Renal cortical epithelial cell (primary cell): ENCODE measurements at regions not wholly inside any gene's neighbourhood (a gene's known extent, or its start where the extent isn't known, plus 50 kb on each side); places are given as distances from the start of the nearest gene placed in this dataset.

Experiments used
- DNase-seq: peaks from one replicate; pipeline ENCODE4 v3.0.0-alpha.2; 2011; ENCODE audit warnings: low read depth

DNA sequence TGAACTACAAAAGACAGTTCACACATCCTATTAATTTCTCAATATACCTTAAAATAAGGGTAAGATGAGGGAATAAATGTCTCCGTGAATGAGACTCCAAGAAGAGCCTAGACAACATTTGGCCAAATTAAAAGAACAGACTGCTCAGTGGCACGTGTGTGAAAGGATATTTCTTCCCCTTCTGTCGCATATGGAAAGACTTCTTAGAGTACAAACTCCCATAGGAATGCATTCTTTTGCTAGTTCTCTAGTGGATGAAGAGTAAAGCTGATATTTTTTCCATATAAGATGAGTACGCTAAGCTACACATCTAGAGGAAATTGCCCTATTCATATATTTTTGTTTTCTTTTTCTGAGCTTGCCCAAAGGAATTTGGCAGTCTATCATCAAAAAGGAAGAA is 710.0 kb upstream of the ID2 start:
- DNase-seq, result no peak

- no peak for DNase-seq
These were observed 709.2 kb upstream of the ID2 start for GRCh38 chr2:7972670-7973069.

GRCh38 chr2:7973801-7974480 is 707.9 kb upstream of the ID2 start:
- DNase-seq, result no peak

GRCh38 chr2:7974936-7975335 is 706.9 kb upstream of the ID2 start:
- no peak for DNase-seq

DNA sequence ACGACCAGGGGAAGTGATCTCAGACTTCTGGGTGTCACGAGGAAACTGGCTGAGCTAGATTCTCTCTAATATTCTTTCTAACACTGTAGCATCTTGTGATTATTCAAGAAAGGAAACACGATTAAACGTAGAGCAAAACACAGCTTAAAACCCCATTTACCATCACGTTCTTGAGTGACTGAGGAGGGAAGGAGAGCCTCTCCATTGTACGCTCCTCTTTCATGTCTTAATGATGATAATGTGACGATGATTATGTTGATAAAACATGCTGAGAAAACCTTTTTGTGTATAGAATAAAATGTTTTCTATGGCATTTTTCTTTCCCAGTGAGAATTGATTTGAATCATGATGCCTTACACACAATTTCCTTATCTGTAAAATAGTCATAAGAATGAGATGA is 705.6 kb upstream of the ID2 start:
- DNase-seq, result no peak

DNA sequence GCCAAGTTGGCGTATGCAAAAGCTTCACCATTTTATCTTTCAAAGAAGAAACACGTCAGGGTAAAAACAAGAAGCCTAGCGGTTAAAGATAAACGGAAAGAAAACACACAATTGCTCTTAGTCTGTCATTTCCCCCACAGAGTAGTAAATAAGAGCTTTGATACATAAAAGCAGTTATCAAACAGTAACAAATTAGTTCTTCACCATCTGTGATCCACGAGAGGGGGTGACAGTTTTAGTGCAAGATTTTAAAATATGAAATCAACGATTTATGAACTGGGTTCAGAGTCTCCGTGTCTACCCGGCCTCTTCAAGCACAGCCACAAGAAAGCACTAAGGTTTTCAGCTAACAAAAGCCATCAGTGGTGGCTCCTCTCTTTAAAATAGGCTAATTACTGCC is 703.9 kb upstream of the ID2 start:
- DNase-seq, result no peak

GRCh38 chr2:7982054-7982453 is 699.8 kb upstream of the ID2 start:
- DNase-seq, result no peak

- DNase-seq, result no peak
These were observed 698.4 kb upstream of the ID2 start for GRCh38 chr2:7983451-7983850.

- no peak for DNase-seq
These were observed 697.9 kb upstream of the ID2 start for GRCh38 chr2:7983912-7984311.

- DNase-seq, result no peak
These were observed 697.0 kb upstream of the ID2 start for GRCh38 chr2:7984693-7985353.

DNA sequence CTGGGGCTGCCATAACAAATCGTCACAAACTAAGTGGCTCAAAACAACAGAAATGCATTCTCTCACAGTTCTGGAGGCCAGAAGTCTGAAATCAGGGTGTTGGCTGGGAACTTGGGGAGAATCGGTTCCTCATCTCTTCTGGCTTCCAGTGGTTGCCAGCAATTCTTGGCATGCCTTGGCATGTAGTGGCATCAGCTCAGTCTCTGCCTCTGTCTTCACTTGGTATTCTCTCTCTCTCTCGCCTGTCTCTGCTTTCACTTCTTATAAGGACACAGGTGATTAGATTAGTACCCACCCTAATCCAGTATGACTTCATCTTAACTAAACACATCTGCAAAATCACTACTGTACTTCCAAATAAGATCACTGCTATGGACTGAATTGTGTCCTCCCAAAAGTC is 695.4 kb upstream of the ID2 start:
- DNase-seq, result no peak

GRCh38 chr2:7987992-7988391 is 693.9 kb upstream of the ID2 start:
- no peak for DNase-seq

DNA sequence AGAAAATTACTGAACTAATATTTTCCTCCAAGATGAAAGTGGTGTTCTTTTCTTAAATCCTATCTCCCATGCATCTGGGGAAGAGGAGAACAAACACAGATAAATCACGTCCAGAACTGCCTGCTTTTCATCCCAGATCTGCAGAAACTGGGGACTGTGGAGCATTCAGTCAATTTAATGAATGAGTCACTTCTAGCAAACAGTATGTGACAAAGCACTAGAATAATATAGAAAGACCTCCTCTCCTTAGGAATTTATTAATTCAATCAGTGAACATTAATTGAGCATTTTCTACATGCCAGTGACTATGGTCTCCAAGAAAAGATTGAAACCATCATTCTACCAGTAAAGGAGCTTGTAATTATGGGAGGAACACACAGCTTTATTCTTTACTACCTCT is 693.4 kb upstream of the ID2 start:
- no peak for DNase-seq

DNA sequence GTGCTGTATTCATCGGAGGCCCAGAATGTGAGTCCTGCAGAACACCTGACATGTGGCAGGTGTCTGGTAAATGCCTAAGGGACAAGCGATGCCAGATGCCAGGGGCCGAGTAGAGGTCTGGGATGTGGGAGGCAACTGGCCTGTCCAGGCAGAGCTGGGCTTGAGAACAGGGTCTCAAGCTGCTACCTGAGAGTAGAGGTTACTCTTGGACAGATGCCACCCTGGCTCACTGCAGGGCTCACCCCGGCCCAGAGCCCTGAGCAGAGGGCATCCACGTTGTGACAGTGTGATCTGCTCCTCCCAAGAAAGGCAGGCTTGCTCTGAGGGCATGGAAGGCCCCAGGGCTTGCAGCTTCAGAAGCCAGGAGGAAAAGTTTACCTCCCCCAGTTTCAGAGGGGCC is 692.0 kb upstream of the ID2 start:
- DNase-seq, result no peak

DNA sequence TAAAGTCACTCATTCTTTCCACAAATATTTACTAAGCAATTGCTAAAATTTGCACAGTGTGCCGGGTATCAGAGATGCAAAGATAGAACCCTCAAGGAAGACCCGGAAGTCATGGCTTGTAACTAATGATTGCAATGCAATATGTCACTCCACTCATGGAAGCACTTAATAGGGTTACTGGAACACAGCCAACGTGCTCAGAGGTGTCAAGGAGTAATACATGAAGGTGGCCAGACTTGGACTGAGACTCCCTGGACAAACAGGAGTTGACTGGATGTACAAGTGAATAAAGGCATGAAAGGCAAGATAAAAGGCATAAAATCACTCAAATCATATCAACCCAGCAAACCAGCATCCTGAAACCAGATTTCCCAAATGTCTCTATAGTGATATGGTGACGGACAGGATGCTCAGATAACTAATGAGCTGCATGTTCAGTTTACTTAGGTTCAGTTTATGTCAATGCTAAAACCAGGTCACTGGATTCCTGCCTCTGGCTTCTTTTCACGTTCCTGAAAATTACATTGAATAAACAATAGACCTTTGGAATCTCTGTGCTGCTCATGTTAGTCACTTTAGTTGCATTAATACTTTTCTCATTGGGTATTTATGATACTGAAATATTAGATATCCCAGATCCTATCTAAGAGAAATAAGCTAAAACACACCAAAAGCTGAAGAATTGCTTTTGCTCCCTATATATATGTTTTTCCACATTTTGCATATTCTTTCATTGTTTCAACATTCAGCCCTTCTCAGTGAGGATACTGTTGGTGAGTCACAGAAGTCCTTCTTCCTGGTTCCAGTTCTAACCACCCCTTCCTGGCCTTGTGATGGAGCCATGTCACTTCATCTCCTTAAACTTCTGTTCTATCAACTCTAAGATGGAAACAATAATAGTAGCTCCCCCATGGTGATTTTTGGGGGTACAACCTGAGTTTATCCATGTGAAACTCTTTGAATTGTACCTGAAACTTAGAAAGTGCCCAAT is 688.9 kb upstream of the ID2 start:
- peak; percentile 26 for DNase-seq

DNA sequence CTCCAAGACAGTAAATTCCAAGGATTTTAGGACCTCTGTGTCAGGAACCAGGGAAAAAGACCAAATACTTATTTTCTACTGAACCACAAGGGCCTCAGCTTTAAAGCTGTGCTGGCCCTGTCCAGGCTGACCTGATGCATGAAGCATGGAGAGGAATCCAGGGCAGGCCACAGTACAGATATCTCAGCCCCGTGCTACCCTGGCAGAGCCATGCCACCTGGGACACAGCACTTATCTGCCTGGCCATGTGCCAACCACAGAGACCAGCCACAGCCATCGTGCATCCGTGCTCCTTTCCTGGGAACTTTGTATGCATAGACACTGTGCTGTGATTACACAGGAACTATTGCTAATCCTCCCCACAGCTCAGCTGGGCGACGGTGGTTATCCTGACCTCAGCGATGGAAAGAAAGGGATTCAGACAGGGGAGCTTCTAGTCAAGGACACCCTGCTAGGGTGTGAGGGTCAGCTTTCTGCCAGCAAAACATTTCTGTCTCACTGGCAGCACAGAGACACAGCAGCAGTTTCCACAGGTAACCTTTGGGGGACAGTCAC is 687.4 kb upstream of the ID2 start:
- DNase-seq, result no peak

DNA sequence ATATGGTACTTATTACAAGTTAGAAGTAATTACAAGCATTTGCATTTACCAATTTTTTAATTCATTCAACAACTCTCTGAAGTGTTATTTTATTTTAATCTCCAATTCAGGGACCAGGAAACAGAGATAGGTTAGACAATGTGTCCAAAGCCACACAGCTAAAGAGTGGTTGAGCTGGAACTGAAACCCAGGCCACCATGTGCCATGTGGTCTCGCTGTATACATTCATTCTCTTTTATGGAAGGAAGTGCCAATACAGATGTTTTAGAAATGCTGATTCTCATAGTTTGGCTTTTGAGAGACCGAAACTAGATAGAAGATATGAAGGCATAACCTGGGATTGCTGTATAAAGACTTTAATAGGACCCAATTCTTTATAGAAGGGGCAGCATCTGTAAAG is 684.6 kb upstream of the ID2 start:
- no peak for DNase-seq

DNA sequence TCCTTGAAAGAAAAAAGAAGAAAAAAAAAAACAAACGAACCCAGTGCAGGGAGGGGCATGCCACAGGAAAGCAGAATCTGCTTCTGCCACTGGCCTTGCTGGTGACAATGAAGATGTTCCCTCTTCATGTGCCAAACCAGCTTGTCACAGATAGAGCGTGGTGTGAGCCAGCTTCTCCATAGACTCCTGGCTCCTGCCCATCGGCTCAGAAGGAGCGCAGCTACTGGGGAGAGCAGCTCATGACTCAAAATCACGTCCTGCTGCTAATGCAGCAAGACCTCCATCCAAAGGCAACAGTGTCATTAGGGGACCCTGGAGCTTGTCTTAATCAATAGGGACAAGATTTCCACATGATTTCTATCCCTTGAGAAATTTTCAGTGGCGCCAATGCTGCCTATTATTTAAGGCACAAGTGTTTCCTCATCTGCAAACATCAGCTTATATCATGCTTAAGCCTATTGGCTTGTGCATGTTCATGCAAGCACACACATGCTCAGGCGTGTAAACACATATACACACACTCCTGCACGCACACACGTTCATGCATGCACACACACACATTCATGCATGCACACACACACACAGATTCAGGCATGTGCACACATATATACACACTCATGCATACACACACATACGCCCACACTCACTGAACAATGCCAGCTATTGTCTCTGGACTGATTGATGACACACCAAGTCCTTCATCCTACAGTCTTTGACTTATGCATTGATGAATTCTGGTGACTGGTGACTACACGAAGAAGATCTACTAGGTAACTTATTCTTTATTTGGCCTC is 682.0 kb upstream of the ID2 start:
- no peak for DNase-seq

- DNase-seq, result no peak
These were observed 681.0 kb upstream of the ID2 start for GRCh38 chr2:8000870-8001269.

- no peak for DNase-seq
These were observed 679.0 kb upstream of the ID2 start for GRCh38 chr2:8002765-8003393.

- no peak for DNase-seq
These were observed 678.3 kb upstream of the ID2 start for GRCh38 chr2:8003462-8004075.
